Uterus (tissue), 3 donors: ENCODE measurements at regions not wholly inside any gene's neighbourhood (a gene's known extent, or its start where the extent isn't known, plus 50 kb on each side); places are given as distances from the start of the nearest gene placed in this dataset.
A peak's percentile ranks its signal among the peaks of the same experiment; 100 is the strongest.

Source experiments
- DNase-seq, 2 donors: peaks; one replicate each; pipeline ENCODE4 v3.0.0-alpha.2; 2019 to 2020
- H3K27ac ChIP-seq, 2 donors: fragments of 200-600 bp; sonication (generic); 1 replicate in 1 of 2; 2 replicates in 1 of 2; pipeline ENCODE4 v1.5.1; 2016 to 2018
- H3K27me3 ChIP-seq, 2 donors: fragments of 200-600 bp; sonication (generic); one replicate each; pipeline ENCODE4 v1.5.1; 2018 to 2019; ENCODE audit warnings: control low read depth in 1 of 2
- H3K36me3 ChIP-seq, 2 donors: fragments of 200-600 bp; sonication (generic); one replicate each; pipeline ENCODE4 v1.5.1; 2019; ENCODE audit warnings: control low read depth in 1 of 2
- H3K4me1 ChIP-seq, 2 donors: fragments of 200-600 bp; sonication (generic); one replicate each; pipeline ENCODE4 v1.5.1; 2018 to 2019; ENCODE audit warnings: control low read depth in 1 of 2
- H3K4me3 ChIP-seq, 2 donors: fragments of 200-600 bp; sonication (generic); 1 replicate in 1 of 2; 2 replicates in 1 of 2; pipeline ENCODE4 v1.5.1; 2018 to 2019; ENCODE audit warnings: mild to moderate bottlenecking in 1 of 2
- H3K9me3 ChIP-seq, 2 donors: fragments of 200-600 bp; sonication (generic); one replicate each; pipeline ENCODE4 v1.5.1; 2019; ENCODE audit warnings: control low read depth in 1 of 2
- POLR2A ChIP-seq, 2 donors: fragments of 450-650 bp; IDR thresholded peaks; one replicate each; pipeline ENCODE4 v1.6.1; 2016; ENCODE audit warnings: antibody characterized with exemption in 2 of 2, mild to moderate bottlenecking in 1 of 2, moderate library complexity in 1 of 2
- intact Hi-C: fragments of 100-400 bp; cut with DNase I; formaldehyde crosslinking; loops from one replicate; pipeline ENCODE4 v1.15.1; 2023; ENCODE audit warnings: low total_unique reads
- TF ChIP-seq, protein P1 (sequence below), 4 experiments: fragments of 200-600 bp in 2 of 4; fragments of 450-650 bp in 2 of 4; sonication (generic) in 2 of 4; IDR thresholded peaks; one replicate each; pipeline ENCODE4 v1.5.1; 2016 to 2019; ENCODE audit warnings: antibody characterized with exemption in 4 of 4, mild to moderate bottlenecking in 2 of 4, moderate library complexity in 1 of 4
- donor health status: DM: yes; HTN: yes; CAD: no.

DNA sequence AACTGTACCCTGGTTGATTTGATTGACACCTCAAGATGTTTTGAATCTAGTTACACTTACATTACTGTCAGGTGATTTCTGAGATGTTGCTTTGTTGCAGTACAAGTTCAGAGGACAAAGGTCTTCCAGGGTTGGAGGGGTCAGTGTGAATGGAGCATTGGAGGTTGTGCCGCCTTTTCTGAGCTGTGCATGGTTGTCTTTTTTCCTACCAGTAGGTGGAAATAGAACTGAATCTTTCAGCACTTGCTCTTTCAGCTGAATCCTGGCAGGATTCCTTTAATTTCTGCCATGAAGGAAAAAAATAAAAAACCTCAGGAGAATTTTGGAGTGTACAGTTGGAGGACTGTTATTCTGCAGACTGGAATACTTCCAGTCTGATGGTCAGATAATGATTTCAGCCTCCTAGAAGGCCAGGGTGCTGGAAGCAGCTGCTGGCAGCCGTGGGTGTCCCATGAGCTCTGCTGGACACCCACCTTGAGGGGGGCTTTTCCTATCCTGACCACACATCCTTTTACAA lies 82.7 kb downstream of the PLCE1 start:
- intact Hi-C loops: no loop called here
- H3K4me3 ChIP-seq: no peak overlapping the region
- TF ChIP-seq, protein P1, sequence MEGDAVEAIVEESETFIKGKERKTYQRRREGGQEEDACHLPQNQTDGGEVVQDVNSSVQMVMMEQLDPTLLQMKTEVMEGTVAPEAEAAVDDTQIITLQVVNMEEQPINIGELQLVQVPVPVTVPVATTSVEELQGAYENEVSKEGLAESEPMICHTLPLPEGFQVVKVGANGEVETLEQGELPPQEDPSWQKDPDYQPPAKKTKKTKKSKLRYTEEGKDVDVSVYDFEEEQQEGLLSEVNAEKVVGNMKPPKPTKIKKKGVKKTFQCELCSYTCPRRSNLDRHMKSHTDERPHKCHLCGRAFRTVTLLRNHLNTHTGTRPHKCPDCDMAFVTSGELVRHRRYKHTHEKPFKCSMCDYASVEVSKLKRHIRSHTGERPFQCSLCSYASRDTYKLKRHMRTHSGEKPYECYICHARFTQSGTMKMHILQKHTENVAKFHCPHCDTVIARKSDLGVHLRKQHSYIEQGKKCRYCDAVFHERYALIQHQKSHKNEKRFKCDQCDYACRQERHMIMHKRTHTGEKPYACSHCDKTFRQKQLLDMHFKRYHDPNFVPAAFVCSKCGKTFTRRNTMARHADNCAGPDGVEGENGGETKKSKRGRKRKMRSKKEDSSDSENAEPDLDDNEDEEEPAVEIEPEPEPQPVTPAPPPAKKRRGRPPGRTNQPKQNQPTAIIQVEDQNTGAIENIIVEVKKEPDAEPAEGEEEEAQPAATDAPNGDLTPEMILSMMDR (IDR thresholded peaks at IDR 0.05): peak; percentile 47 to 67 (median 54)
- TF ChIP-seq POLR2A (IDR thresholded peaks at IDR 0.05): no peak
- no peaks in the 10 kb centered on the region for H3K36me3 ChIP-seq
- H3K27ac ChIP-seq: peak overlapping the region in 1 of 2 donors; percentile 69
- no peaks in the 10 kb centered on the region for H3K9me3 ChIP-seq
- no peaks in the 10 kb centered on the region for H3K27me3 ChIP-seq
- peaks cover 0 to 6% of the 10 kb centered on the region in 2 donors for H3K4me1 ChIP-seq
- no peak for DNase-seq

- DNase-seq: no peak
- TF ChIP-seq, protein P1 (IDR thresholded peaks at IDR 0.05): no peak
- TF ChIP-seq POLR2A (IDR thresholded peaks at IDR 0.05): no peak
- H3K27ac ChIP-seq: peak overlapping the region in 1 of 2 donors; percentile 69
- H3K4me3 ChIP-seq: no peak overlapping the region
- intact Hi-C loops: no loop called here
- H3K27me3 ChIP-seq: no peaks in the 10 kb centered on the region
- H3K4me1 ChIP-seq: peaks cover 0 to 6% of the 10 kb centered on the region in 2 donors
- H3K9me3 ChIP-seq: no peaks in the 10 kb centered on the region
- no peaks in the 10 kb centered on the region for H3K36me3 ChIP-seq
These were observed 83.3 kb downstream of the PLCE1 start for GRCh38 chr10:94077042-94077441.

- Histone ChIP-seq H3K27ac (no peak overlapping the region), H3K27me3 (no peaks in the 10 kb centered on the region), H3K4me1 (peaks cover 0 to 6% of the 10 kb centered on the region in 2 donors), H3K4me3 (no peak overlapping the region), H3K36me3 (no peaks in the 10 kb centered on the region), H3K9me3 (no peaks in the 10 kb centered on the region)
- no peak for TF ChIP-seq POLR2A (IDR thresholded peaks at IDR 0.05)
- TF ChIP-seq, protein P1 (IDR thresholded peaks at IDR 0.05): no peak
- no peak for DNase-seq
- intact Hi-C loops: no loop called here
These were observed 86.4 kb downstream of the PLCE1 start for GRCh38 chr10:94080108-94080507.

- no peaks in the 10 kb centered on the region for H3K4me1 ChIP-seq
- no peak overlapping the region for H3K27ac ChIP-seq
- H3K27me3 ChIP-seq: no peaks in the 10 kb centered on the region
- intact Hi-C loops: no loop called here
- no peak for DNase-seq
- TF ChIP-seq, protein P1 (IDR thresholded peaks at IDR 0.05): no peak
- no peak for TF ChIP-seq POLR2A (IDR thresholded peaks at IDR 0.05)
- H3K4me3 ChIP-seq: no peak overlapping the region
- no peaks in the 10 kb centered on the region for H3K9me3 ChIP-seq
- no peaks in the 10 kb centered on the region for H3K36me3 ChIP-seq
These were observed 90.0 kb downstream of the PLCE1 start for GRCh38 chr10:94083662-94084265.

DNA sequence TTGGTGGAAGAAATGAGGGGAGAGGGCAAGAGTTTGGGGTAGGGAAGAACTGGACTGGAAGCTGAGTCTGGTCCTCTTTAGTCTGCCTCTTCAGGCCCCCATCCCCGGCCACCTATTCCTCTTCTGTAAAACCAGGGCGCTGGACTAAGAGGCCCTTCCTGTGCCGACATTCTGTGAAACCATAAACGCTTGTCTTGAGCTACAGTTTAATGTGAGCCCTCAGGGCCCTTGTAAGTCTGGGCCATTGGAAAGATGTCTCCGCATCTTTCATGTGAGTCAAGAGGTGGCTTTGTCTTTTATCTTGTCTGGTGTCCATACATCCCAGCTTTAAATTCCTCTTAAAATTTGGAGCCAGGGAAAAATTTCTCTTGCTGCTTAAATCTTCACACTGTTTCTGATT lies 90.6 kb downstream of the PLCE1 start:
- Histone ChIP-seq H3K27ac (no peak overlapping the region), H3K27me3 (no peaks in the 10 kb centered on the region), H3K9me3 (no peaks in the 10 kb centered on the region), H3K4me3 (no peak overlapping the region), H3K4me1 (no peaks in the 10 kb centered on the region), H3K36me3 (no peaks in the 10 kb centered on the region)
- intact Hi-C loops: no loop called here
- no peak for DNase-seq
- TF ChIP-seq, protein P1 (IDR thresholded peaks at IDR 0.05): no peak
- no peak for TF ChIP-seq POLR2A (IDR thresholded peaks at IDR 0.05)
